GM19099 (cell line): ENCODE measurements at regions not wholly inside any gene's neighbourhood (a gene's known extent, or its start where the extent isn't known, plus 50 kb on each side); places are given as distances from the start of the nearest gene placed in this dataset.

Experiments used
- POLR2A ChIP-seq: IDR thresholded peaks from 3 replicates; pipeline ENCODE4 v1.6.1; 2011; ENCODE audit warnings: low read depth; ENCODE audit not compliant: insufficient read length; ENCODE audit errors: extremely low read depth

DNA sequence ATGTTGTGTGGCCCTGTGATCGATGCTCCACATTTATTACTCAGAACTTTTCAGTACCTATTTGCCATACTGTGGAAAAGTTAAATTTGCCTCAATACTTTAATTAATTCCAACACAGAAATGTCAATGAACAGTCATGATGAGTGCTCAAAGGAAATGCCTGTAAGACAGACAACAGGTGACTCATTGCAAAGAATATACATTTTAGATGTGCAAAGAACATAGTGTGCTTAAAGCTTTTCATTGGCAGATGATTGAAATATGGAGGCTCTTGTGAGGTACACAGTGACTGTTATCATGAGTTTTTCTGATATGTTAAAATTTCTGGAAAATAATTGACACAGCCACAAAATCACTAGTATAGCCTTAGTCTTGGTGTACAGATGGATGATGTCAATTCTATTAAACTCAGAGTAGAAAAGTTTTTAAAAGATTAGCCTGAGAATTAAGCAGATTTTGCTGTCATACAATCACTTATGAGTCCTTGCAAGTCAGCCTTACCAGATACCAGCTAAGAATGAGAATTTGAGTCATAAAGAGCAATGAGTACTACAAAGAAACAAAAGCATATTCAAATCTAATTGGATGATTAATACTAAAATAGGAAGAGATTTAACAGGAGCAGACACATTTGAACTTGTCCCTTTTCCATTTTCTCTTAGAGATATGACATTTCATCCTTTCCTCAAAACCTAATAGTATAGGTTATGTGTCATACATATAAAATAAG, 544.1 kb downstream of the KCNH5 start:
- TF ChIP-seq POLR2A, result no peak

DNA sequence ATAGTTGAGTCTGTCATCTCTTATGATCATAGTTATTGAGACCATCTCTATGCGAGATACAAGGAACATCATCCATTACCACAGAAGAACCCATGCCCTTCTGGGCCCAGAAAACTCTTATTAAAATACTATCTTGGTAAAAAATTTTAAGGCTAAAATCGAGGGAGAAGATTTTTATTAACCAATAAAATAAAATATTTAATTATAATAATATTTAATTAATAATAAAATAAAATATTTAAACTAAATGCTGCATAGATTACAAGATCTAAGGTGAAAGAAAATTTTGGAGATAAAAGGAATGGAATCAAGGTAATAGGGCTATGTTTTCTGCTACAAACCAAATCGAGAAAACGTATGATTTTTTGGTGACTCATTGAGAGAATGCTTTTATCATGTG, 540.2 kb downstream of the KCNH5 start:
- TF ChIP-seq POLR2A, result no peak

DNA sequence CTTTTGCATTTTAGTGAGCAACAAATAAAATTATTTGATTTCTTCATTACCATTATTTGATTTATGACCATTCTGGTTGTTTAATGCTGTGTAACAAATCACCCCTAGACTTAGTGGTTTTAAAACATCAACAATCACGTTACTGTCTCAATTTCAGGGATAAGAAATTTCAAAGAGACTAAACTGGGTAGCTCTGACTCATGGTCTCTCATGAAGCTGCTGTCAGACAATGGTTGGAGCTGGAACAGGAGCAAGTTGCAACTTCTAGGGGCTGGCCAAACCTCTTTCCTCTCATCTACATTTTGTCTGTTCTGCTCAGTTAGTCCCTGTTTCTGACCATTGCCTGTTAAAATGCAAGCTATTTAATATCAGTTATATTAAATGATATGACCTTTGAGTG, 517.0 kb downstream of the KCNH5 start:
- TF ChIP-seq POLR2A, result no peak

DNA sequence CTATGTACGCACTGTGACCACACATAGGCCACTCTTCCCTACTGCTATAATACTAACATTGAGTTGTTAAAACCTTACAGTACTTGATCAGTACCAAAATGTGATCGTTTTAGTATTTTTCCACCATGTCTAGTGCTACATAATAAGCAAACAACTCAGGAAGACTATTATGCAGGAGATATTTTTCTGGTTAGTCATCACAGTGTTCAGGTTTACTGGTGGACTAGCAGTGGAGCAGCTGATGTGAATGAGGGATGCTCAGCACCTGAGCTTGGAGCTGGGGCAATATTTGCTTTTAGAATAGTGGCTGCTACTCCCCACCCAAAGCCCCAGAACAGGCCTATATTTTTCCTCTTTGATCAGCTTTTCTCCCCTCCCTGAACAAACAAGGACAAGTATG, 513.1 kb downstream of the KCNH5 start:
- no peak for TF ChIP-seq POLR2A

DNA sequence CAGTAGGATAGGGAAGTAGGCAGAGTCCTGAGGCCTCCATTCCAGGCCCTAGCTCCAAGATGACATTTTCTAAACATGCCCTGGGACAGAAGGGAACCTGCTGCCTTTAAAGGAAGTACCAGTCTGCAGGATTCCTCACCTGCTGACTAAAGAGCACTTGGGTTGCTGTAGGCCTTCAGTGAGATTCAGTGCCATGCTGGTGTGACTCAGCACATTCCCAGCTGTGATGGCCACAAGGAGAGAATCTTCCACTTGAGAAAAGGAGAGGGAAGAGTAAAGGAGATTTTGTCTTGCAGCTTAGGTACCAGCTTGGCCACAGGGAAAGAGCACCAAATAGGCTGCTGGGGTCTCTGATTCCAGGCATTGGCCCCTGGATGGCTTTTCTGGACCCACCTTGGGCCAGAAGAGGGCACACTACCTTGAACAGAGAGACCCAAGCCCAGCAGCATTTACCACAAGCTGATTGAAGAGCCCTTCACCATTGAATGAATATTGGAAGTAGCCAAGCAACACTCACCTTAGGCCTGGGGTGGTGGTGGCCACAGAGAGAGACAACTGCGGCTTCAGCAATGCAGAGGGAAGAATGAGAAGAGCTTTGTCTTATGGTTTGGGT, 498.3 kb downstream of the KCNH5 start:
- no peak for TF ChIP-seq POLR2A

DNA sequence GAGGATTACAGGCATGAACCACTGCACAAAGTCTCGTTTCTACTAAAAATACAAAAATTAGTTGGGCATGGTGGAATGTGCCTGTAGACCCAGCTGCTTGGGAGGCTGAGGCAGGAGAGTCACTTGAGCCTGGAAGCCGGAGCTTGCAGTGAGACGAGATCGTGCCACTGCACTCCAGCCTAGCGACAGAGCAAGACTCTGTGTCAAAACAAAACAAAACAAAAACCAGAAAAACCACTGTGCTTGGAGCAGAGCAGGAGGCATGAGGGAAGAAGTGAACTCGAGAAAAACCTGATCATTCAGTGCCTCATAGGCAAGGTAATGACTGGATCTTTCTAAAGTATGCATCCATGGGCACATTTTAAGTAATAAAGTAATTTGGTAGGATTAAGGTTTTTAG, 487.8 kb downstream of the KCNH5 start:
- TF ChIP-seq POLR2A, result no peak

DNA sequence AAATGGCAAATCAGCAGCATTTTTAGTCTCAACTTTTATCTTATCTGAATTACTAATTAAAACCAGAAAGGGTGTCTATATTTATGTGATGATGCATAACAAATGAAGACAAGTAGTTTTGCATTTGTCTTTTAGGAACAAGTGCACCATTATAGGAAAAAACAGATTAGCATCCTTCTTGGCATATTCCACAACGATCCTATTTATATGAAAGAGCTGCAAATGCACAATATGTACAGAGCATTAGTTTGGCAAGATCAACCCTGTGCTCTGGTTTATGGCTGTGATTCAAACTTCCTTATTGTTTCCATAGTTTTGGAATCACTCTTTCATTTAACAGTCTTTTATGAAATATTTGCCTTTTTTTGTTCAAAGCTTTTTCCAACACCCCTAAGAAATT, 486.8 kb downstream of the KCNH5 start:
- no peak for TF ChIP-seq POLR2A

DNA sequence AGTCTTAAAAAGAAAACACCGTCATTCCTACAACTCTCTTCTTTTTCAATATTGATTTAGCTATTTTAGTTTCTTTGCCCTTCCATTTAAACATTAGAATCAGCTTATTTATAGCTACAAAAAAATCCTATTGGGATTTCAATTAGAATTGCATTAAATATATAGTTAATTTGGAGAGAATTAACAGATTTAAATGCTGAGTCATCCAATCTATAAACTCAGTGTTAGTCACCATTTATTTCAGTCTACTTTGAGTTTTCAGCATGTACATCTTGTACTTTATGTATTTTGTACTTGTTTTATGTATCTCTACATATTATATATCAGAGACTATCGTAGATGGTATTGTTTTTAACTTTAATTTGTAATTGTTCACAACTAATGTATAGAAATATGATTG, 460.0 kb downstream of the KCNH5 start:
- no peak for TF ChIP-seq POLR2A

DNA sequence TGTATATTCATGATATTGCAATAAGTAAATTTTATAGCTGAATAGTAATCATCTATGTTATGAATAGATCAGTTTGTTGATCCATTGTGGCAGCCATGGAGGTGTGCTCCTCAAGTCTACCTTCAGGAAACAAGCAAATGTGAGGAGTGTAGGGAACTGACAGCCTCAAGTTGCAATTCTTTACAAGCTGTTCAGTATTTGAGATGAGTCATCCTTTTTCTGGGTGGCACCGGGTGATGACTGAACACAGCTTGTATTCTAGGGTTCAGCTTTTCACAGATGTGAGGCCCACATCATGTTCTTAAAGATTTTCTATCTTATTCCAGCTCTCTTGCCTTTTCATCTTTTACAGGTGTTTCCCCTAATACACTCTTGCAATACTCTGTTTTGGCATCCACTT, 452.4 kb downstream of the KCNH5 start:
- no peak for TF ChIP-seq POLR2A

DNA sequence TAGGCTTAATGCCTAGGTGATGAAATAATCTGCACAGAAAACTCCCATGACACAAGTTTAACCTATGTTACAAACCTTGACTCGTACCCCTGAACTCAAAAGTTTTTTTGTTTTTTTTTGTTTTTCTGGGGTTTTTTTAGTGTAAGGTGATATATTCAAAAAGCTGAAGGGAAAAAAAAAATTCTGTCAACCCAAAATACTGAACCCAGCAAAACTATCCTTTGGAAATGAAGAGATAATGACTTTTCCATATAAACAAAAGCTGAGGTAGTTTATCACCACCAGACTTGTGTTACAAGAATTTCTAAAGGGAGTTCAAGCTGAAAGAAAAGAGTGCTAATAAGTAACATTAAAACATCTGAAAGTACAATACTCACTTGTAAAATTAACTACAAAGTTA, 448.1 kb downstream of the KCNH5 start:
- no peak for TF ChIP-seq POLR2A

DNA sequence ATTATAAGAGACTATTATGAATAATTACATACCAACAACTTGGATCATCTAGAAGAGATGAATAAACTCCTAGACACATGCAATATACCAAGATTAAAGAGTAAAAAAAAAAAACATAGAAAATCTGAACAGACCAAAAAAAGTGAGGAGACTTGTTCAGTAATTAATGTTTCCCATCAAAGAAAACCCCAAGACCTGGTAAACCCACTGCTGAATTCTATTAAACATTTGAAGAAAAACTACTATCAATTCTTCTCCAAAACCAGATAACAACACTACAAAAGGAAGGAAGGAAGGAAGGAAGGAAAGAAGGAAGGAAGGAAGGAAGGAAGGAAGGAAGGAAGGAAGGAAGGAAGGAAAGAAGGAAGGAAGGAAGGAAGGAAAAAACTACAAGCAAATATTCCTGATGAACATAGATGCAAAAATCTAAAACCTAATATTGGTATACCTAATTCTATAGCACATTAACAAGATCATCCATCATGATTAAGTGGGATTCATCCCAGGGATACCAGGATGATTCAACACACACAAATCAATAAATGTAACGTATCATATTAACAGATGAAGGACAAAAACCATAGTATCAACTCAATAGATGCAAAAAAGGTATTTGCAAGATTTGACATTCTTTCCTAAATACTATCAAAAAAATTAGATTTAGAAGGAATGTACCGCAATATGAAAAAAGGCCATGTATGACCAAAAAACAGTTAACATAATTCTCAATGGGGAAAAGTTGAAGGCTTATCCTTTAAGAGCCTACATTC, 445.5 kb downstream of the KCNH5 start:
- no peak for TF ChIP-seq POLR2A

DNA sequence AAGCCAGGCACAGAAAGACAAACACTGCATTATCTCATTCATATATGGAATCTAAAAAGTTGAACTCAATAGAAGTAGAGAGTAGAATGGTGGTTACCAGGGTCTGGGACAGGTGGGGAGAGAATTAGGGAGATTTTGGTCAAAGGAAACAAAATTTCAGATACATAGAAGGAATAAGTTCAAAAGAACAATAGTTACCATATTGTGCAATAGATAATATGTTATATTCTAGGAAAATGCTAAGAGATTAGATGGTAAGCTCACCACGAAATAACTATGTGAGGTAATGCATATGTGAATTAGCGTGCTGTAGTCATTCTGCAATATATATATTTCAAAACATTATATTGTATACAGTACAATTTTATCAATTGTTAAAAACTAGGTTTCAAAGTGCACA, 442.5 kb downstream of the KCNH5 start:
- no peak for TF ChIP-seq POLR2A

DNA sequence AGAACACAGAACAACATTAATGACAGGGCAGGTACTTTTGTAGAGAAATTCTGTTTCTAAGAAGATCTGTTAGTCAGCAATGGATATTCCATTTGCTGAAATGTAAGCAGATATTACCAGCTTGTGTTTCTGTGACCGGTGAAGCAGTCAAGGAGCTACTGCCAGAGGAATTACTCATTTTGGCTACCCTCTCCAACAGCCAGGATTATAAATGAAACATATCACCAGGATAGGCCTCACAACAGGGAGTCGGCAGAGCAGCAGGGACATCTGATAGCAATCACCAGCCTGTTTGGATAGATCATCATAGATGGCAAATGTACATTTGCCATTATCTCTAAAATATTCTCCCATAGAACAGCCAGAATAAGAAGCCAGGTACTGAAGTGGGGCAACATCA, 440.7 kb downstream of the KCNH5 start:
- no peak for TF ChIP-seq POLR2A

DNA sequence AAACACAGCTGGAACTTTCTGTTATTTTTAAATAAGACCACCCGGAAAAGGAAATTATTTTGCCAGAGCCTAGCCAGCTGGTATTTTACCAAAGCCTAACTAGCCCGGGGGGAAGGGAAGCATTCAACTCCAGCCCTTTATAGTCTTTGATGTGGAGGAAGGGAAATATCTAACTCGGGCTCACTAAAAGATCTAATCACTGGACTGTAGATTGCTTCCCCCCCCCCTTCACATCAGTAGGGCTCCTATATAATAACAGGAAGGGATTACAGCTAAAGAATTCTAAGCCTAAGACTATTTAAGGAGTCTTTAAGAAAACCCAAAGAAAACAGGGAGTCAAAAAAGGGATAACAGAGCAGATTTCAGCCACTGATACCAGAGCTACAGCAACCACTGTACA, 431.1 kb downstream of the KCNH5 start:
- TF ChIP-seq POLR2A, result no peak

DNA sequence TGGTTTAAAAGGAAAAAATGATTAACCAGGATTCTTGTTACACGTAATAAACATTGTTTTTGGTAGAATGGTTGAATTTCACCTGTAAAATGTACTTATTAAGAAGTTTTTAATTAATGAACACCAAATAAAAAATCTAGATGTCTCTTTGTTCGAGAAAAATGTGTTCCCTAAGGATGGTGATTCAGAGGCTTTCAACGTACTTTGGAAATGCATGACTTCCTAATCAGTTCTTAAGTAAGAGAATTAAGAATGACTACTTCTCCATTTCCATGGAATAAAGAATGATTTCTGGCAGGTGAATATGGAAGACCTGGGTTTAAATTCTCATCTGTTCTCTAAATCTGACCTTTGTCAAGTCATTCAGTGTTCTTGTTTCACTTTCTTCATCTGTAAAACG, 428.6 kb downstream of the KCNH5 start:
- TF ChIP-seq POLR2A, result no peak

DNA sequence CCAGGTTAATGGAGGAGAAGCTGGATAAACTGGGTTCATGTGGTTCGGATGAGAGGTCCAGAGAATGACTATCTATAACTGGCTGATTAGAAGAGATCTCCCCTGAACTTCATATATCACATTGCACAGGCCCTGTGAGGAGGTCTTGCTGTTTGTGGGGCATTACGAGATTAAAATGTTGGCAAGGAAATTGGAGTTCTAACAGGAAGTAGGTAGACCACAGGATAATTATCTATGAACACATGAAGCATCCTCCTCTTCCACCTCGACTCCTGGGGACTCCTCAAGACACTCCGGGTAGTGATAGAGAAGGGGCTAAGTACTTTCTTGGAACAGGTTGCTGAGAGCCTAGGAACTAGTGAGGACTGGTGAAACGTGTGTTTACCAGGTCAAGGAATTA, 418.8 kb downstream of the KCNH5 start:
- no peak for TF ChIP-seq POLR2A
